ENCODE measurements at regions not wholly inside any gene's neighbourhood (a gene's known extent, or its start where the extent isn't known, plus 50 kb on each side); places are given as distances from the start of the nearest gene placed in this dataset.

DNA sequence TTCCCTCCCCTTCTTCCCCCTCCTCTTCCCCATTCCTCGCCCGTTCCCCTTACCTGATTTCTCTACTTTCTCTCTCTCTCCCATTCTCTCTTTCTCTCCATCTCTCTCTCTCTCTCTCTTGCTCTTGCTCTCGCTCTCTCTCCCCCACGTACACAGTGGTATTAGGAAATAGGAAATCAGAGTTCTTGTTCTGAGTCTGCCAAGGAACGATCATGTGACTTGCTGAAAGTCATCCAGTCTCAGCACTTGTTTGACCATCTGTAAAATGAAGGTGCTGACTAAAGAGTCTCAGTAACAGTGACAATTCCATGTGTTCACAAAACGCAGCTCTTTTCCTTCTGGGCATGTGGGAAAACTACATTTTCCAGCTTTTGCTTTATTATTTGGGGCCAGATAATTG lies 445.0 kb upstream of the TGFBR2 start:
- DNase-seq (ENCODE audit: low read depth, low spot score): no peak
- Histone ChIP-seq H3K36me3 (ENCODE audit: insufficient read depth, low read length) (no peaks in the 10 kb centered on the region), H3K4me3 (no peak overlapping the region), H3K27ac (no peak overlapping the region), H3K9me3 (ENCODE audit: low read depth, low read length) (no peaks in the 10 kb centered on the region), H3K9ac (ENCODE audit: insufficient read length) (no peak overlapping the region)
- no peak for TF ChIP-seq POLR2AphosphoS5 (IDR thresholded peaks at IDR 0.05; ENCODE audit: borderline replicate concordance, low read depth, low read length)
- no peak for TF ChIP-seq FOXP2 (optimal IDR thresholded peaks at IDR 0.05; ENCODE audit: control extremely low read depth, extremely low read length, insufficient read depth)
- no peak for TF ChIP-seq EZH2 (IDR thresholded peaks at IDR 0.05)

DNA sequence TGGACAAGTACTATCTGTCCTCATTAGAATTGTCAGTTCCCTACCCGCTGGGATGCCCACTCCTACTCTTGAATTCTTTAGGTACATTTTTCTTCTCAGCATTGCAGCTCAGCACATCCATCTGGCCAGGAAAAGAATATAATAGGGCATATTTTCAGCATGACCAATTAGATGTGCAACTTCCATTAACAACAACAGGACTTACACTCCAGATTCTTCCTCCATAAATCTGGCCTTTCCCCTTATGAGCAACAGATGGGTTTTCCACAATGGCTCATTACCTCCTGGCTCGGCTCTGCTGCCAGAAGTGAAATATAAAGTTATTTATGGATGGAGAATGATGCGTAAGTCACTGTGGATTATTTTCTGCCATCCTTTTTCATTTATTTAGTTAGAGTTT lies 443.8 kb upstream of the TGFBR2 start:
- no peak for DNase-seq (ENCODE audit: low read depth, low spot score)

DNA sequence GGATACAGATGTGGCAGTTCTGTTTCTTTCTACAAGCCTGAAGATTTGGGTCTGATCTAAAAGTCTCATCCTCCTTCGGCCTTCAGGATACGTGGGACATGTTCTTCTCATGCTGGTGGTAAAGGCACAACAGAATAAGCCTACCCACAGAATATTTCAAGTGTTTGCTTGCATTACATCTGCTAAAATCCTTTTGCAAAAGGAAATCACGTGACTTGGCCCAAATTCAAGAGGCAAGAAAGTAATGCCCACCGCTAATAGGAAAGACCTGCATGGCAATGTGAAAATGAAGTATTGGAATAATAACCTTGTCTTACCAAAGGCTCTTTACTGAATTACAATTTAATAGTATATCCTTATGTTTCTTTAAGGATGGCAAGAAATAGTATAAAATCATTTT lies 439.9 kb upstream of the TGFBR2 start:
- no peaks in the 10 kb centered on the region for H3K9me3 ChIP-seq (ENCODE audit: low read depth, low read length)
- H3K27ac ChIP-seq: no peak overlapping the region
- H3K36me3 ChIP-seq (ENCODE audit: insufficient read depth, low read length): no peaks in the 10 kb centered on the region
- no peak overlapping the region for H3K9ac ChIP-seq (ENCODE audit: insufficient read length)
- DNase-seq (ENCODE audit: low read depth, low spot score): no peak
- no peak for TF ChIP-seq POLR2AphosphoS5 (IDR thresholded peaks at IDR 0.05; ENCODE audit: borderline replicate concordance, low read depth, low read length)
- H3K4me3 ChIP-seq: no peak overlapping the region

More for the DNA sequence above, 443.8 kb upstream of the TGFBR2 start:
- H3K9ac ChIP-seq (ENCODE audit: insufficient read length): no peak overlapping the region
- H3K36me3 ChIP-seq (ENCODE audit: insufficient read depth, low read length): no peaks in the 10 kb centered on the region
- H3K4me3 ChIP-seq: no peak overlapping the region
- no peak overlapping the region for H3K27ac ChIP-seq
- H3K9me3 ChIP-seq (ENCODE audit: low read depth, low read length): no peaks in the 10 kb centered on the region
- TF ChIP-seq EZH2 (IDR thresholded peaks at IDR 0.05): no peak
- TF ChIP-seq FOXP2 (optimal IDR thresholded peaks at IDR 0.05; ENCODE audit: control extremely low read depth, extremely low read length, insufficient read depth): no peak
- no peak for TF ChIP-seq POLR2AphosphoS5 (IDR thresholded peaks at IDR 0.05; ENCODE audit: borderline replicate concordance, low read depth, low read length)

DNA sequence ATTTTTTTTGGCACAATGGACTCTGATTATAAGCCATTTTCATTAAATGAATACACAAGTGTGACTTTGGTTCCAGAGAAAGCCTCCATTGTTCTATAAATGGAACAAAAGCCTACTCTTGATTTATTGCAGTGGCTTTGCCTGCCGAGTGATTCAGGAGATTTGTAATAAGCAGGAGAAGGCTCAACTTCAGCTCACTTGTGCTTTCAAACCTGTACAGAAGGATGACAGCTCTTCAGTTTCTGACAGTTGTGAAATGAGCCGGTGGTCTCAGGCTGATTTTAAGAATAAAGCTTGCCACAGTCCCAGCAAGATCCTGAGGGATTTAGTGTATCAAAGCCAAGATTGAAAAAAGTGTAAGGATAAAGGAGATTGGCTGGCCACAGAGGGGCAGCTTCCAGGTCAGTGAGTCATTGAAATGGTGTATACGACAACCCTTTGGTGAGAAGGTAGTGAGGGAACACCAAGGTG lies 438.8 kb upstream of the TGFBR2 start:
- H3K9ac ChIP-seq (ENCODE audit: insufficient read length): no peak overlapping the region
- no peak overlapping the region for H3K4me3 ChIP-seq
- H3K9me3 ChIP-seq (ENCODE audit: low read depth, low read length): no peaks in the 10 kb centered on the region
- no peaks in the 10 kb centered on the region for H3K36me3 ChIP-seq (ENCODE audit: insufficient read depth, low read length)
- TF ChIP-seq EZH2 (IDR thresholded peaks at IDR 0.05): no peak
- TF ChIP-seq POLR2AphosphoS5 (IDR thresholded peaks at IDR 0.05; ENCODE audit: borderline replicate concordance, low read depth, low read length): no peak
- no peak for TF ChIP-seq FOXP2 (optimal IDR thresholded peaks at IDR 0.05; ENCODE audit: control extremely low read depth, extremely low read length, insufficient read depth)
- H3K27ac ChIP-seq: no peak overlapping the region
- no peak for DNase-seq (ENCODE audit: low read depth, low spot score)

DNA sequence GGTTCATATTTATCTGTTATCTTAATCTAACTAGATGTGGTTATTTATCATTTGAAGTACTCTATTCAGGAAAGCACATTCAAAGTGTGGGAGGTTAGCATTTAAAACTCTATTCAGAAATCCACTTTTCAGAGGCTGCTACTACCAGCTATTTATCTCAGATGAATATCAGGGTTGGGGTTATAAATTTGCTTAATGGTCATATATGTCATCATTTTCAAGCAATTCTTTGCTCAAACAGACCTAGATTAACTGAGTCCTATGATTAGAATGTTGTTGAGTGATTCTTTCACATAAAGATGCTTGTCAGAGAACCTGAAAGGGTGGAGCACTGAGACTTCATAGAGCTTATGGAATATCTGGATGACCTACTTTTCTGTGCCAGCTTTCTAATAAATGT lies 436.9 kb upstream of the TGFBR2 start:
- H3K4me3 ChIP-seq: no peak overlapping the region
- no peak overlapping the region for H3K27ac ChIP-seq
- no peaks in the 10 kb centered on the region for H3K9me3 ChIP-seq (ENCODE audit: low read depth, low read length)
- TF ChIP-seq FOXP2 (optimal IDR thresholded peaks at IDR 0.05; ENCODE audit: control extremely low read depth, extremely low read length, insufficient read depth) (no peak), POLR2AphosphoS5 (IDR thresholded peaks at IDR 0.05; ENCODE audit: borderline replicate concordance, low read depth, low read length) (no peak), EZH2 (IDR thresholded peaks at IDR 0.05) (no peak)
- no peak overlapping the region for H3K9ac ChIP-seq (ENCODE audit: insufficient read length)
- no peaks in the 10 kb centered on the region for H3K36me3 ChIP-seq (ENCODE audit: insufficient read depth, low read length)
- DNase-seq (ENCODE audit: low read depth, low spot score): no peak

DNA sequence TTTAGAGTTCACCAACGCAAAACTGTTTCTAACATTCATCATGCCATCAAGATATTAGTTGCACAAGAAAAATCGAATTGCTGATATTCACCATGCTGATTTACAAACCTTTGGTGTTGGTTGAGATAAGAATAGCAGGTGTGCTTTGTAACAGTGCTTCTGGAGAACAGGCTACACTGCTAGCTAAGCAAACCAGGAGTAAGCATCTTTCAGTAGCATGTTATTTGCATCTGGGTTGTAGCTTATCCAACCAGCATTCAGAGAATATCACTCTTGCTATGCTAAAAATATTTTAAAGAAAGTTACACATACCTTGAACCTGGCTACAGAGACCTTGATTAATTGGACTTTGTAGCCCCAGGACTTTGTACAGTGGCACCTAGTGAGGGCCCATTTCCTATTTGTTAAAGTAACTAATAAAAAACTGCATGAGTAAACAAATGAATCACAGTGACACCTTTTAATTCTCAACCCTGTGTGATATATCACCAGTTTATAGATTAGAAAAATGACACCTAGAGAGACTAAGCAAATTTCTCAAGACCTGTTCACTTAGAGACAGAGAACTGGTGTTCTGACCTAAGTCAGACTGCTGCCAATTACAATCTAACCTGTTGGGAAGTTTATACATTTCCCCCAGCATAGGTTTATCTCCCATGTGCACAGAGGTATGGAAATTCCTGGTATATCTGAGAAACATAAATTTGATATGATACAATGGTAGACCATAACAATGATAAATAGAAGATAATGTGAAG lies 435.5 kb upstream of the TGFBR2 start:
- Histone ChIP-seq H3K36me3 (ENCODE audit: insufficient read depth, low read length) (no peaks in the 10 kb centered on the region), H3K27ac (no peak overlapping the region), H3K4me3 (no peak overlapping the region), H3K9me3 (ENCODE audit: low read depth, low read length) (no peaks in the 10 kb centered on the region), H3K9ac (ENCODE audit: insufficient read length) (no peak overlapping the region)
- no peak for DNase-seq (ENCODE audit: low read depth, low spot score)
- TF ChIP-seq FOXP2 (optimal IDR thresholded peaks at IDR 0.05; ENCODE audit: control extremely low read depth, extremely low read length, insufficient read depth) (no peak), EZH2 (IDR thresholded peaks at IDR 0.05) (no peak), POLR2AphosphoS5 (IDR thresholded peaks at IDR 0.05; ENCODE audit: borderline replicate concordance, low read depth, low read length) (no peak)

DNA sequence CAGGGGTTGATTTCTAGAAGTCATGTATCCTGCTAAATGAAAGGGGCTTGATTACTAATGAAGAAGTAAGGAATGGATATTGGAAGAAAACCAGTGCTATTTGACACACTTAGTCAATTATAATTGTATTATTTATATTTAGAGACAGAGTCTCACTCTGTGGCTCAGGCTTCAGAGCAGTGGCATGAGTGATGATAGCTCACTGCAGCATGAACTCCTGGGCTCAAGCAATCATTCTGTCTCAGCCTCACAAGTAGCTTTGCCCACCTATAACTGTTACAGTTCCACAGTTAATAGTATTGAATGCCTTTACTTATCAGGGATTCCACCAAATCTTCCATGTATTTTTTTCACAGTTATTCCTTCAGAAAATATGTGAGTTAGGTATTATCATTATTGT lies 432.0 kb upstream of the TGFBR2 start:
- no peak for DNase-seq (ENCODE audit: low read depth, low spot score)
- H3K9me3 ChIP-seq (ENCODE audit: low read depth, low read length): no peaks in the 10 kb centered on the region
- no peak overlapping the region for H3K4me3 ChIP-seq
- no peaks in the 10 kb centered on the region for H3K36me3 ChIP-seq (ENCODE audit: insufficient read depth, low read length)
- H3K9ac ChIP-seq (ENCODE audit: insufficient read length): no peak overlapping the region
- no peak for TF ChIP-seq EZH2 (IDR thresholded peaks at IDR 0.05)
- no peak for TF ChIP-seq FOXP2 (optimal IDR thresholded peaks at IDR 0.05; ENCODE audit: control extremely low read depth, extremely low read length, insufficient read depth)
- no peak for TF ChIP-seq POLR2AphosphoS5 (IDR thresholded peaks at IDR 0.05; ENCODE audit: borderline replicate concordance, low read depth, low read length)
- H3K27ac ChIP-seq: no peak overlapping the region

DNA sequence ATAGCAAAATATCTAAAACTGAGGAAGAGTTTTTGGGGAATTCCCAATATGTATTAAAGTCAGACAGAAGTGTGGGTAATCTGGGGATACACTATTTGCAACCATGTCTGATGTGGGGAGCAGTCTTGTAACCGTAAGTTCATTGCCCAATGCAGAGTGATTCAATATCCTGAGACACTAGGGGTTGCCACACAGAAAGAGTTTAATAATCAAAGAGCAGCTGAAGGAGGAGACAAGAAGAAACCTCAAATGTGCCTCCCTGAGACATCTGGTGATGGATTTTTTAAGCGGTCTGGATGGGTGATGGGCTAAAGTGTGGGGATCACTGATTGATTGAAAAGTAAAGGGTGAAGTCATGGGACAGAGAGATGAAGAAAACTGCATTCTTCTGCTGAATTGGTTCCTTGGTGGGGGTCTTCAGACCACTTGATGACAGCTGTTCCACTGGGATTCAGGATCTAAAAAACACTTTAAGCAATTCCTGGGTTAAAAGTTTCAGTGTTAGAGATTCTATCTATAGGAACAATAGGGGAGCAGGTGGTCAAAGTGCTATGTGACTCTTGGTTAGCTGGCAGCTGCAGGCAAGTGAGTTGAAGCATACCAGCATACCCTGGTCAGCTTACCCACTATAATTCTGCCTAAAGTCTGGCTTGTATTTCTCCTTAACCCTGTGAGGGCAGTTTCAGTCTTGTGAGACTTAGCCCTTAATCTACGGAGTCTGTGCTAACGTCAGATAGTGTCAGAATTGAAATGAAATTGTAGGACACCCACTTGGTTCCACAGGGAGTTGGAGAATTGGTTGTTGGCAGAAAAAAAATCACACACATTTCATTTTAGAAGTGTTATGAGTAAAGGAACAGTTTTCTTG lies 425.9 kb upstream of the TGFBR2 start:
- Histone ChIP-seq H3K36me3 (ENCODE audit: insufficient read depth, low read length) (no peaks in the 10 kb centered on the region), H3K9ac (ENCODE audit: insufficient read length) (no peak overlapping the region), H3K9me3 (ENCODE audit: low read depth, low read length) (no peaks in the 10 kb centered on the region), H3K4me3 (no peak overlapping the region), H3K27ac (no peak overlapping the region)
- DNase-seq (ENCODE audit: low read depth, low spot score): no peak
- no peak for TF ChIP-seq POLR2AphosphoS5 (IDR thresholded peaks at IDR 0.05; ENCODE audit: borderline replicate concordance, low read depth, low read length)
- no peak for TF ChIP-seq EZH2 (IDR thresholded peaks at IDR 0.05)
- no peak for TF ChIP-seq FOXP2 (optimal IDR thresholded peaks at IDR 0.05; ENCODE audit: control extremely low read depth, extremely low read length, insufficient read depth)
